Lung (tissue), 11 donors: ENCODE measurements at regions not wholly inside any gene's neighbourhood (a gene's known extent, or its start where the extent isn't known, plus 50 kb on each side); places are given as distances from the start of the nearest gene placed in this dataset.

Experiments
- ATAC-seq: fragments of 200-7000 bp; cut with Tn5 transposase; one replicate; pipeline ENCODE4 v1.9.1; 2020; ENCODE audit warnings: moderate number of reproducible peaks; ENCODE audit not compliant: insufficient read depth, low FRiP score
- DNase-seq, 3 donors: peaks; one replicate each; pipeline ENCODE4 v3.0.0-alpha.2; 2013 to 2017
- H3K27ac ChIP-seq, 2 donors: one replicate each; pipeline ENCODE4 v1.5.1; 2013; ENCODE audit warnings: mild to moderate bottlenecking in 2 of 2, moderate library complexity in 2 of 2, control low read depth in 1 of 2, inconsistent platforms in 1 of 2, low read depth in 1 of 2, low read length in 1 of 2
- H3K27me3 ChIP-seq, 3 donors: one replicate each; pipeline ENCODE4 v1.5.1; 2013; ENCODE audit warnings: low read length in 2 of 3; ENCODE audit not compliant: control insufficient read depth in 3 of 3, insufficient read depth in 3 of 3
- H3K36me3 ChIP-seq, 4 donors: one replicate each; pipeline ENCODE4 v1.5.1; 2013; ENCODE audit warnings: low read length in 4 of 4, mild to moderate bottlenecking in 1 of 4, moderate library complexity in 1 of 4; ENCODE audit not compliant: control insufficient read depth in 4 of 4, insufficient read depth in 4 of 4
- H3K4me1 ChIP-seq, 5 donors: one replicate each; pipeline ENCODE4 v1.5.1; 2013; ENCODE audit warnings: low read length in 5 of 5, mild to moderate bottlenecking in 2 of 5, moderate library complexity in 1 of 5; ENCODE audit not compliant: control insufficient read depth in 5 of 5, insufficient read depth in 5 of 5
- H3K4me3 ChIP-seq: one replicate; pipeline ENCODE4 v1.5.1; 2013; ENCODE audit warnings: mild to moderate bottlenecking, control low read depth, moderate library complexity
- H3K9ac ChIP-seq, 2 donors: one replicate each; pipeline ENCODE4 v1.5.1; 2013; ENCODE audit warnings: low read length in 2 of 2, control low read depth in 1 of 2; ENCODE audit not compliant: insufficient read depth in 1 of 2
- H3K9me3 ChIP-seq, 4 donors: one replicate each; pipeline ENCODE4 v1.5.1; 2013; ENCODE audit warnings: low read length in 3 of 4, mild to moderate bottlenecking in 1 of 4, moderate library complexity in 1 of 4; ENCODE audit not compliant: control insufficient read depth in 4 of 4, insufficient read depth in 3 of 4
- WGBS, 2 donors: extraction: QIAGEN DNeasy Blood & Tissue Kit; methylation state at CpG; one replicate each; pipeline ENCODE4 v1.1.7; 2013; 5-methylcytosine and 5-hydroxymethylcytosine counted together
- TF ChIP-seq, protein P1 (sequence below): IDR thresholded peaks from 2 replicates; pipeline ENCODE4 v1.5.1; 2012; ENCODE audit warnings: mild to moderate bottlenecking; ENCODE audit errors: control extremely low read depth, extremely low read depth
- donor health status: control.
- donor health status: control.
- donor health status: Bipolar disorder and iron deficiency.
- donor health status: healthy.
- donor health status: DM: yes; HTN: yes; CAD: no.

DNA sequence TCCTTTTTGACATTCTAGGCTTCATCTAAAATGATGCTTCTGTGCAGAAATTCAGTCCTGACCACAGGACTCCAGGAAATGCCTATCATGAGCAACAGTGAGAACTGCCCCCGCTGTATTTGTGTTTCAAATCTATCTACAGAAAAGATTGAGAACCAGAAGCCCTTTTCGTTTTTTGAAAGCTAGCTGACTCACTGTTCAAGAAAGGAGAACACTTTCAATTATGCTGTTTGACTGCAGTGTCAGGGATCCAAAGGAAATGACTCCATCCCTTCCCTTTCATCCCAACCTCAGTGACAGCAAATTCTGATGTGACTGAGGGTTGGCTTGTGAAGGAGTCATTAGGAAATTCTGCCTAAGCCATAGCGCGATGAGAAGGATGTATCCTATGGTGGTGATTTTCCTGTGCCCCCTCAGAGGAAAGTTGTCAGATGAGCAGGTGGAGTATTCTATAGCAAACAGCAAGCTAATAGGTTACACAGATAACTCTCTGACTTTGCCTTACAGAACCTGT, 622.3 kb downstream of the TMEM114 start:
- WGBS, 2 donors = 77 to 81% methylated on average over 4 of the region's 4 CpGs
- Histone ChIP-seq H3K9ac (no peak overlapping the region), H3K27me3 (peaks cover 0 to 6% (median 0%) of the 10 kb centered on the region in 3 donors), H3K9me3 (peaks cover 0 to under 1% (median 0%) of the 10 kb centered on the region in 4 donors), H3K36me3 (no peaks in the 10 kb centered on the region), H3K4me3 (no peak overlapping the region), H3K4me1 (no peaks in the 10 kb centered on the region), H3K27ac (no peak overlapping the region)
- TF ChIP-seq, protein P1, sequence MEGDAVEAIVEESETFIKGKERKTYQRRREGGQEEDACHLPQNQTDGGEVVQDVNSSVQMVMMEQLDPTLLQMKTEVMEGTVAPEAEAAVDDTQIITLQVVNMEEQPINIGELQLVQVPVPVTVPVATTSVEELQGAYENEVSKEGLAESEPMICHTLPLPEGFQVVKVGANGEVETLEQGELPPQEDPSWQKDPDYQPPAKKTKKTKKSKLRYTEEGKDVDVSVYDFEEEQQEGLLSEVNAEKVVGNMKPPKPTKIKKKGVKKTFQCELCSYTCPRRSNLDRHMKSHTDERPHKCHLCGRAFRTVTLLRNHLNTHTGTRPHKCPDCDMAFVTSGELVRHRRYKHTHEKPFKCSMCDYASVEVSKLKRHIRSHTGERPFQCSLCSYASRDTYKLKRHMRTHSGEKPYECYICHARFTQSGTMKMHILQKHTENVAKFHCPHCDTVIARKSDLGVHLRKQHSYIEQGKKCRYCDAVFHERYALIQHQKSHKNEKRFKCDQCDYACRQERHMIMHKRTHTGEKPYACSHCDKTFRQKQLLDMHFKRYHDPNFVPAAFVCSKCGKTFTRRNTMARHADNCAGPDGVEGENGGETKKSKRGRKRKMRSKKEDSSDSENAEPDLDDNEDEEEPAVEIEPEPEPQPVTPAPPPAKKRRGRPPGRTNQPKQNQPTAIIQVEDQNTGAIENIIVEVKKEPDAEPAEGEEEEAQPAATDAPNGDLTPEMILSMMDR = no peak
- ATAC-seq (no peak), DNase-seq (no peak)

DNA sequence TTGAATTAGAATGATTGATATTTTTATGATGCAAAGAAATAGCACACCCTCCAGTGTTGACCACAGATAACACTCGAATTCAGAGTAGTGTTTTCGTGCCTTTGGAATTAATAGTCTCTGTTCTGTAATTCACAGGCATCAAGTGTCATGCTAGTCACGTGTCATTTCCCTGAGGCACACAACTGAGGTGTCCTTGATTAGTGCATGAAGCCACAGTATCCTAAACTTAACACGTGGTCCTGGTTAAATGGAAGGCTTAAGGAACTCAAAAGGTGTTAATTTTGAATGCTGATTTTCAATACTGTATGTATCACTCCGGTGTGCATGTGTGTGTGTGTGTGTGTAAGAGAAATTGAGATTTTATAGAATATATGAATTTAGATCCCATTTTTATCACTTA, 625.6 kb downstream of the TMEM114 start:
- Histone ChIP-seq H3K27me3 (peaks cover 0 to 6% (median 0%) of the 10 kb centered on the region in 3 donors), H3K36me3 (no peaks in the 10 kb centered on the region), H3K4me3 (no peak overlapping the region), H3K9me3 (no peaks in the 10 kb centered on the region), H3K27ac (no peak overlapping the region), H3K9ac (no peak overlapping the region), H3K4me1 (no peaks in the 10 kb centered on the region)
- WGBS, 2 donors = 65 to 76% methylated on average over 5 of the region's 5 CpGs
- no peak for DNase-seq
- TF ChIP-seq, protein P1 = no peak
- no peak for ATAC-seq

DNA sequence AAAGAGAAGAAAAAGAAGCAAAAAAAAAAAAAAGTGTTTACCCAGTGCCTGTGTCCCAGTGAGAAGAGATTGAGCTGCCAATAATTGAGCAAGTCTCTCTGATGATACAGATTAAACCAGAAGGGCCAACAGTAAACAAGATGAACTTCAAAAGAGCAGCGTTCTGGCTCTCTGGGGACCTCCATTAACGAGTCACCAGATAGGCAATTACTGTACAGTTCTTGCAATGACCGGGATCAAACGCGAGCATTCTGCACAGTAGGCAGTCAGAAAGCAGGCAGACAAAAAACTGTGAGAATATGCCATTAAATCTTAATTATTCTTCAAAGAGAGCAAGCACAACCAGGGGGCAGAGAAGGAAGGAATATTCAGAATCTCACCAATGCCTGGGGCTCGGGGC, 626.1 kb downstream of the TMEM114 start:
- 53 to 66% methylated on average over 6 of the region's 6 CpGs for WGBS, 2 donors
- no peaks in the 10 kb centered on the region for H3K36me3 ChIP-seq
- ATAC-seq = no peak
- no peak overlapping the region for H3K4me3 ChIP-seq
- DNase-seq = no peak
- H3K4me1 ChIP-seq = no peaks in the 10 kb centered on the region
- no peaks in the 10 kb centered on the region for H3K9me3 ChIP-seq
- H3K27me3 ChIP-seq = peaks cover 0 to 6% (median 0%) of the 10 kb centered on the region in 3 donors
- TF ChIP-seq, protein P1 = no peak
- H3K9ac ChIP-seq = no peak overlapping the region
- no peak overlapping the region for H3K27ac ChIP-seq
